H9 (cell line): ENCODE measurements at regions not wholly inside any gene's neighbourhood (a gene's known extent, or its start where the extent isn't known, plus 50 kb on each side); places are given as distances from the start of the nearest gene placed in this dataset.

Experiments used
- DNase-seq: peaks from one replicate; pipeline ENCODE4 v3.0.0-alpha.2; 2017
- H2AFZ ChIP-seq: one replicate; pipeline ENCODE4 v1.6.1; 2013; ENCODE audit warnings: mild to moderate bottlenecking, low read length, control low read depth, moderate library complexity
- H2AK5ac ChIP-seq: 2 replicates; pipeline ENCODE4 v1.6.1; 2013; ENCODE audit warnings: low read length, control low read depth, mixed read lengths; ENCODE audit not compliant: insufficient read length
- H2BK120ac ChIP-seq: one replicate; pipeline ENCODE4 v1.6.1; 2013; ENCODE audit warnings: low read depth, mild to moderate bottlenecking, low read length, control low read depth, inconsistent platforms; ENCODE audit not compliant: poor library complexity, severe bottlenecking
- H2BK12ac ChIP-seq: 2 replicates; pipeline ENCODE4 v1.6.1; 2013; ENCODE audit warnings: low read length, control low read depth, mixed read lengths, low read depth; ENCODE audit not compliant: insufficient read length
- H2BK15ac ChIP-seq: 2 replicates; pipeline ENCODE4 v1.6.1; 2013; ENCODE audit warnings: low read depth, low read length, control low read depth
- H2BK20ac ChIP-seq: one replicate; pipeline ENCODE4 v1.6.1; 2013; ENCODE audit warnings: low read depth, mild to moderate bottlenecking, low read length, control low read depth, inconsistent platforms; ENCODE audit not compliant: poor library complexity, severe bottlenecking
- H2BK5ac ChIP-seq: 2 replicates; pipeline ENCODE4 v1.6.1; 2013; ENCODE audit warnings: low read length, control low read depth, mixed read lengths; ENCODE audit not compliant: insufficient read length
- H3K14ac ChIP-seq: 2 replicates; pipeline ENCODE4 v1.6.1; 2013; ENCODE audit warnings: low read length, control low read depth; ENCODE audit not compliant: insufficient read depth
- H3K18ac ChIP-seq: 2 replicates; pipeline ENCODE4 v1.6.1; 2013; ENCODE audit warnings: low read depth, mild to moderate bottlenecking, mixed read lengths, low read length, control low read depth; ENCODE audit not compliant: insufficient read length
- H3K23ac ChIP-seq: 2 replicates; pipeline ENCODE4 v1.6.1; 2013; ENCODE audit warnings: low read length, control low read depth, mixed read lengths, low read depth; ENCODE audit not compliant: insufficient read length
- H3K23me2 ChIP-seq: 2 replicates; pipeline ENCODE4 v1.6.1; 2013; ENCODE audit warnings: low read depth, mild to moderate bottlenecking, mixed read lengths, low read length, control low read depth; ENCODE audit not compliant: insufficient read length, poor library complexity, severe bottlenecking
- H3K27ac ChIP-seq: 2 replicates; pipeline ENCODE4 v1.5.1; 2013; ENCODE audit warnings: low read length, control low read depth, mixed read lengths, low read depth; ENCODE audit not compliant: insufficient read length
- H3K27me3 ChIP-seq: 2 replicates; pipeline ENCODE4 v1.6.1; 2013; ENCODE audit warnings: low read length, control low read depth, inconsistent platforms; ENCODE audit not compliant: insufficient read depth
- H3K4ac ChIP-seq: 2 replicates; pipeline ENCODE4 v1.6.1; 2013; ENCODE audit warnings: low read depth, mild to moderate bottlenecking, control low read depth, inconsistent platforms, low read length, moderate library complexity
- H3K4me1 ChIP-seq: 2 replicates; pipeline ENCODE4 v1.6.1; 2013; ENCODE audit warnings: low read length, control low read depth, inconsistent platforms; ENCODE audit not compliant: insufficient read depth
- H3K4me2 ChIP-seq: 2 replicates; pipeline ENCODE4 v1.6.1; 2013; ENCODE audit warnings: low read length, control low read depth, mixed read lengths; ENCODE audit not compliant: insufficient read length, insufficient read depth
- H3K56ac ChIP-seq: 2 replicates; pipeline ENCODE4 v1.6.1; 2013; ENCODE audit warnings: low read depth, mild to moderate bottlenecking, mixed read lengths, low read length, control low read depth; ENCODE audit not compliant: insufficient read length
- H3K79me1 ChIP-seq: 2 replicates; pipeline ENCODE4 v1.6.1; 2013; ENCODE audit warnings: low read depth, mild to moderate bottlenecking, moderate library complexity, low read length, control low read depth, inconsistent platforms; ENCODE audit not compliant: insufficient read depth, poor library complexity, severe bottlenecking
- H3K79me2 ChIP-seq: 2 replicates; pipeline ENCODE4 v1.6.1; 2013; ENCODE audit warnings: low read length, control low read depth, inconsistent platforms; ENCODE audit not compliant: insufficient read depth
- H3K9ac ChIP-seq: 2 replicates; pipeline ENCODE4 v1.6.1; 2013; ENCODE audit warnings: low read length, control low read depth, mixed read lengths; ENCODE audit not compliant: insufficient read length; ENCODE audit errors: extremely low read depth
- H3K9me3 ChIP-seq: one replicate; pipeline ENCODE4 v1.6.1; 2013; ENCODE audit warnings: low read depth, low read length, inconsistent platforms; ENCODE audit not compliant: control insufficient read depth
- H3T11ph ChIP-seq: one replicate; pipeline ENCODE4 v1.6.1; 2013; ENCODE audit warnings: mild to moderate bottlenecking, low read length, control low read depth, inconsistent platforms
- H4K20me1 ChIP-seq: one replicate; pipeline ENCODE4 v1.6.1; 2013; ENCODE audit not compliant: control insufficient read depth, insufficient read length, insufficient read depth
- H4K5ac ChIP-seq: 2 replicates; pipeline ENCODE4 v1.6.1; 2013; ENCODE audit warnings: low read depth, mild to moderate bottlenecking, mixed read lengths, low read length, control low read depth; ENCODE audit not compliant: insufficient read length
- H4K8ac ChIP-seq: replicated peaks from 2 replicates; pipeline ENCODE4 v1.6.1; 2013; ENCODE audit warnings: low read length, control low read depth, mixed read lengths, low read depth; ENCODE audit not compliant: insufficient read length
- H4K91ac ChIP-seq: 2 replicates; pipeline ENCODE4 v1.6.1; 2013; ENCODE audit warnings: low read depth, mild to moderate bottlenecking, moderate library complexity, mixed read lengths, low read length, control low read depth; ENCODE audit not compliant: insufficient read length
- H3K27ac Mint-ChIP-seq, 3 experiments: 2 replicates in 2 of 3; 3 replicates in 1 of 3; pipeline ENCODE4 v1.8.0; 2020 to 2021; ENCODE audit warnings: mixed read lengths in 3 of 3, mild to moderate bottlenecking in 1 of 3, moderate library complexity in 1 of 3
- H3K27me3 Mint-ChIP-seq: 2 replicates; pipeline ENCODE4 v1.8.0; 2021; ENCODE audit warnings: low read depth, mild to moderate bottlenecking, moderate library complexity, mixed read lengths
- H3K36me3 Mint-ChIP-seq, 3 experiments: 2 replicates in 2 of 3; 3 replicates in 1 of 3; pipeline ENCODE4 v1.8.0; 2020 to 2021; ENCODE audit warnings: low read depth in 3 of 3, mixed read lengths in 3 of 3; ENCODE audit not compliant: insufficient read depth in 1 of 3
- H3K4me1 Mint-ChIP-seq, 2 experiments: 2 replicates each; pipeline ENCODE4 v1.8.0; 2020; ENCODE audit warnings: mixed read lengths in 2 of 2
- H3K4me3 Mint-ChIP-seq, 2 experiments: 2 replicates in 1 of 2; 3 replicates in 1 of 2; pipeline ENCODE4 v1.8.0; 2020 to 2021; ENCODE audit warnings: mild to moderate bottlenecking in 2 of 2, mixed read lengths in 2 of 2, moderate library complexity in 1 of 2
- H3K9me3 Mint-ChIP-seq, 2 experiments: 2 replicates in 1 of 2; 3 replicates in 1 of 2; pipeline ENCODE4 v1.8.0; 2020; ENCODE audit warnings: mild to moderate bottlenecking in 2 of 2, mixed read lengths in 2 of 2, moderate library complexity in 1 of 2
- CTCF ChIP-seq: fragments of 200-600 bp; sonication (generic); conservative IDR thresholded peaks from 3 replicates; pipeline ENCODE4 v1.8.0; 2021; ENCODE audit warnings: antibody characterized with exemption, mild to moderate bottlenecking
- WGBS: extraction: QIAGEN DNeasy Blood & Tissue Kit; methylation state at CpG from one replicate; pipeline ENCODE4 v1.1.7; 2013; ENCODE audit warnings: missing lambda C conversion rate, low lambda C conversion rate, mixed read lengths; ENCODE audit not compliant: insufficient read length; ENCODE audit errors: extremely low coverage; 5-methylcytosine and 5-hydroxymethylcytosine counted together

- Histone ChIP-seq H4K5ac (no peak overlapping the region), H3K56ac (no peak overlapping the region), H3K23ac (no peak overlapping the region), H2BK12ac (no peak overlapping the region), H3K4me1 (no peaks in the 10 kb centered on the region), H2BK15ac (no peak overlapping the region), H3K4me2 (no peak overlapping the region), H3K79me2 (no peaks in the 10 kb centered on the region), H4K8ac (no peak overlapping the region), H2AK5ac (no peak overlapping the region), H2BK120ac (no peak overlapping the region), H2AFZ (no peak overlapping the region), H3T11ph (no peak overlapping the region), H4K20me1 (no peaks in the 10 kb centered on the region), H2BK5ac (no peak overlapping the region), H3K18ac (no peak overlapping the region), H4K91ac (no peak overlapping the region), H3K79me1 (no peaks in the 10 kb centered on the region), H3K9me3 (no peaks in the 10 kb centered on the region), H3K9ac (no peak overlapping the region), H3K27me3 (no peaks in the 10 kb centered on the region), H3K4ac (no peak overlapping the region), H3K27ac (no peak overlapping the region), H3K23me2 (no peaks in the 10 kb centered on the region), H3K14ac (no peak overlapping the region), H2BK20ac (no peak overlapping the region)
- Mint-ChIP-seq H3K4me1 (peaks cover 13 to 27% of the 10 kb centered on the region in 2 experiments), H3K4me3 (no peak overlapping the region), H3K36me3 (no peaks in the 10 kb centered on the region), H3K9me3 (no peaks in the 10 kb centered on the region), H3K27me3 (no peaks in the 10 kb centered on the region), H3K27ac (no peak overlapping the region)
- no CpG with 5 or more reads among the region's 2 CpGs for WGBS
- no peak for TF ChIP-seq CTCF
- no peak for DNase-seq
Observed at GRCh38 chr11:91846649-91847048, 378.0 kb upstream of the FAT3 start.
